ENCODE measurements at regions not wholly inside any gene's neighbourhood (a gene's known extent, or its start where the extent isn't known, plus 50 kb on each side); places are given as distances from the start of the nearest gene placed in this dataset.
A peak's percentile ranks its signal among the peaks of the same experiment; 100 is the strongest.

GRCh38 chr11:35077709-35078469, 61.1 kb upstream of the CD44 start:
- Histone ChIP-seq H3K36me3 (ENCODE audit: low read depth, low read length) (no peaks in the 10 kb centered on the region), H3K4me1 (ENCODE audit: insufficient read depth, low read length) (peaks cover 51% of the 10 kb centered on the region), H3K9me2 (replicated peaks; ENCODE audit: low read length) (no peaks in the 10 kb centered on the region), H3K9ac (ENCODE audit: low read length) (peak overlapping the region; percentile 73), H3K27ac (ENCODE audit: low read length) (peak overlapping the region; percentile 98), H3K9me3 (ENCODE audit: low read length) (no peaks in the 10 kb centered on the region), H3K4me2 (ENCODE audit: low read length) (peak overlapping the region; percentile 65), H3K79me2 (ENCODE audit: low read length) (no peaks in the 10 kb centered on the region), H2AFZ (ENCODE audit: low read length) (no peak overlapping the region), H3F3A (ENCODE audit: low read length, unreplicated experiment) (peaks cover 4% of the 10 kb centered on the region), H3K4me3 (ENCODE audit: low read length) (peak overlapping the region; percentile 18; the same call in 1 of the 2 replicates), H4K20me1 (ENCODE audit: low read length) (no peaks in the 10 kb centered on the region), H3K27me3 (ENCODE audit: low read length) (no peaks in the 10 kb centered on the region)
- TF ChIP-seq EZH2phosphoT487 (IDR thresholded peaks at IDR 0.05; ENCODE audit: borderline replicate concordance, low read length), result no peak
- TF ChIP-seq CTCF (conservative IDR thresholded peaks at IDR 0.05; ENCODE audit: low read depth, low read length), result no peak
- no peak for TF ChIP-seq EZH2 (IDR thresholded peaks at IDR 0.05; ENCODE audit: low read length, unreplicated experiment)
- DNase-seq (peak; percentile 92), ATAC-seq (peak; percentile 74)
- intact Hi-C loops (cut with micrococcal nuclease), result loop anchor here (1.0 kb wide), 2 partner anchors 33 to 69 kb away; no protein-coding TSS in a partner anchor
- ChIA-PET POLR2A (ENCODE audit: unreplicated experiment) (interaction anchor here (0.6 kb wide), 1 partner anchor 77 kb away, joined by 6 read pairs; no protein-coding TSS in a partner anchor), CTCF (interaction anchor here (0.6 kb wide), 1 partner anchor 218 kb away, joined by 3 read pairs; no protein-coding TSS in a partner anchor)
- BruUV-seq (replicated peaks), result no TSS peak

DNA sequence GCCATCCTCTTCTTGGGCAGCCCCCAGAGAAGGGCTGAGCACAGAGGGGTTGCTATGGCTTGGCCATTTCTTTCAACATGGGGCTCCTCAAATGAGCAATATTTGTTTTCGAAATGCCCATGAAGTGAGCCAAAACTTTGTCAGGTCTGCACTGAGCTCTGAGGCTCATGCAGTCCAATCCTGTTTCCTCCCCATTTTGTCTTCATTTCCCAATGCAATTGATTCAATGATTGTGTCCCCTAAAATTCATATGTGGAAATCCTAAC, 60.6 kb upstream of the CD44 start:
- Histone ChIP-seq H3K9me2 (replicated peaks; ENCODE audit: low read length) (no peaks in the 10 kb centered on the region), H4K20me1 (ENCODE audit: low read length) (no peaks in the 10 kb centered on the region), H3K4me1 (ENCODE audit: insufficient read depth, low read length) (peaks cover 56% of the 10 kb centered on the region), H3F3A (ENCODE audit: low read length, unreplicated experiment) (peaks cover 4% of the 10 kb centered on the region), H3K4me3 (ENCODE audit: low read length) (peak overlapping the region; percentile 18; the same call in 1 of the 2 replicates), H2AFZ (ENCODE audit: low read length) (no peak overlapping the region), H3K79me2 (ENCODE audit: low read length) (no peaks in the 10 kb centered on the region), H3K4me2 (ENCODE audit: low read length) (peak overlapping the region; percentile 65), H3K9me3 (ENCODE audit: low read length) (no peaks in the 10 kb centered on the region), H3K36me3 (ENCODE audit: low read depth, low read length) (no peaks in the 10 kb centered on the region), H3K9ac (ENCODE audit: low read length) (peak overlapping the region; percentile 73), H3K27ac (ENCODE audit: low read length) (peak overlapping the region; percentile 98), H3K27me3 (ENCODE audit: low read length) (no peaks in the 10 kb centered on the region)
- DNase-seq, result no peak
- no TSS peak for BruUV-seq (replicated peaks)
- POLR2A ChIA-PET (ENCODE audit: unreplicated experiment), result interaction anchor here (0.6 kb wide), 1 partner anchor 78 kb away, joined by 6 read pairs; no protein-coding TSS in a partner anchor
- no peak for ATAC-seq
- CTCF ChIA-PET, result interaction anchor here (0.6 kb wide), 1 partner anchor 218 kb away, joined by 3 read pairs; no protein-coding TSS in a partner anchor
- TF ChIP-seq EZH2 (IDR thresholded peaks at IDR 0.05; ENCODE audit: low read length, unreplicated experiment) (no peak), CTCF (conservative IDR thresholded peaks at IDR 0.05; ENCODE audit: low read depth, low read length) (no peak), EZH2phosphoT487 (IDR thresholded peaks at IDR 0.05; ENCODE audit: borderline replicate concordance, low read length) (no peak)
- intact Hi-C loops (cut with micrococcal nuclease), result no loop called here

GRCh38 chr11:35079611-35080010, 59.4 kb upstream of the CD44 start:
- intact Hi-C loops (cut with micrococcal nuclease), result no loop called here
- Histone ChIP-seq H3K4me3 (ENCODE audit: low read length) (no peak overlapping the region), H3K27ac (ENCODE audit: low read length) (peak overlapping the region; percentile 98), H3F3A (ENCODE audit: low read length, unreplicated experiment) (peaks cover 4% of the 10 kb centered on the region), H3K36me3 (ENCODE audit: low read depth, low read length) (no peaks in the 10 kb centered on the region), H3K27me3 (ENCODE audit: low read length) (no peaks in the 10 kb centered on the region), H2AFZ (ENCODE audit: low read length) (no peak overlapping the region), H3K9ac (ENCODE audit: low read length) (no peak overlapping the region), H3K4me2 (ENCODE audit: low read length) (no peak overlapping the region), H3K9me3 (ENCODE audit: low read length) (no peaks in the 10 kb centered on the region), H3K9me2 (replicated peaks; ENCODE audit: low read length) (no peaks in the 10 kb centered on the region), H4K20me1 (ENCODE audit: low read length) (no peaks in the 10 kb centered on the region), H3K4me1 (ENCODE audit: insufficient read depth, low read length) (peaks cover 64% of the 10 kb centered on the region), H3K79me2 (ENCODE audit: low read length) (no peaks in the 10 kb centered on the region)
- ChIA-PET POLR2A (ENCODE audit: unreplicated experiment) (no interaction called here), CTCF (no interaction called here)
- ATAC-seq, result no peak
- no peak for DNase-seq
- no TSS peak for BruUV-seq (replicated peaks)
- no peak for TF ChIP-seq EZH2 (IDR thresholded peaks at IDR 0.05; ENCODE audit: low read length, unreplicated experiment)
- TF ChIP-seq EZH2phosphoT487 (IDR thresholded peaks at IDR 0.05; ENCODE audit: borderline replicate concordance, low read length), result no peak
- no peak for TF ChIP-seq CTCF (conservative IDR thresholded peaks at IDR 0.05; ENCODE audit: low read depth, low read length)

All from PC-3 (cell line).